ENCODE measurements at regions not wholly inside any gene's neighbourhood (a gene's known extent, or its start where the extent isn't known, plus 50 kb on each side); places are given as distances from the start of the nearest gene placed in this dataset.

- no peaks in the 10 kb centered on the region for H3K27me3 ChIP-seq
- no peak for DNase-seq (ENCODE audit: extremely low spot score)
- no peaks in the 10 kb centered on the region for H3K36me3 ChIP-seq
- WGBS: 42% methylated on average over 2 of the region's 2 CpGs
- no peak overlapping the region for H3K4me3 ChIP-seq
- no peaks in the 10 kb centered on the region for H3K4me1 ChIP-seq
- intact Hi-C loops (cut with DNase I): no loop called here
- H3K27ac ChIP-seq (replicated peaks in 1 of 4): no peak overlapping the region
- TF ChIP-seq CTCF (IDR thresholded peaks at IDR 0.05) (no peak), EP300 (IDR thresholded peaks at IDR 0.05) (no peak), POLR2AphosphoS5 (IDR thresholded peaks at IDR 0.05) (no peak), POLR2A (IDR thresholded peaks at IDR 0.05; ENCODE audit: low read depth) (no peak)
- peaks cover 0 to 6% (median 0%) of the 10 kb centered on the region in 4 donors for H3K9me3 ChIP-seq
These were observed 72.9 kb downstream of the SLC10A2 start for GRCh38 chr13:102993348-102993747.

GRCh38 chr13:102984210-102984609 is 82.0 kb downstream of the SLC10A2 start:
- no peaks in the 10 kb centered on the region for H3K36me3 ChIP-seq
- H3K9me3 ChIP-seq: no peaks in the 10 kb centered on the region
- TF ChIP-seq POLR2AphosphoS5 (IDR thresholded peaks at IDR 0.05) (no peak), POLR2A (IDR thresholded peaks at IDR 0.05; ENCODE audit: low read depth) (no peak), CTCF (IDR thresholded peaks at IDR 0.05) (no peak), EP300 (IDR thresholded peaks at IDR 0.05) (no peak)
- no peaks in the 10 kb centered on the region for H3K4me1 ChIP-seq
- no peak for DNase-seq (ENCODE audit: extremely low spot score)
- H3K27me3 ChIP-seq: no peaks in the 10 kb centered on the region
- intact Hi-C loops (cut with DNase I): no loop called here
- no peak overlapping the region for H3K27ac ChIP-seq (replicated peaks in 1 of 4)
- 79% methylated on average over 5 of the region's 5 CpGs for WGBS
- no peak overlapping the region for H3K4me3 ChIP-seq

- intact Hi-C loops (cut with DNase I): no loop called here
These were observed 82.7 kb downstream of the SLC10A2 start for GRCh38 chr13:102983496-102983895.

GRCh38 chr13:102980331-102980982 is 85.8 kb downstream of the SLC10A2 start:
- no peaks in the 10 kb centered on the region for H3K4me1 ChIP-seq
- TF ChIP-seq POLR2A (IDR thresholded peaks at IDR 0.05; ENCODE audit: low read depth): no peak
- H3K4me3 ChIP-seq: no peak overlapping the region
- no peak overlapping the region for H3K27ac ChIP-seq (replicated peaks in 1 of 4)
- H3K36me3 ChIP-seq: no peaks in the 10 kb centered on the region
- WGBS: 85% methylated on average over 7 of the region's 7 CpGs
- H3K27me3 ChIP-seq: no peaks in the 10 kb centered on the region
- peak; percentile 14 for DNase-seq (ENCODE audit: extremely low spot score)
- intact Hi-C loops (cut with DNase I): no loop called here
- H3K9me3 ChIP-seq: no peaks in the 10 kb centered on the region

More at GRCh38 chr13:102983496-102983895, 82.7 kb downstream of the SLC10A2 start:
- Histone ChIP-seq H3K27ac (replicated peaks in 1 of 4) (no peak overlapping the region), H3K4me3 (no peak overlapping the region), H3K27me3 (no peaks in the 10 kb centered on the region), H3K9me3 (no peaks in the 10 kb centered on the region), H3K4me1 (no peaks in the 10 kb centered on the region), H3K36me3 (no peaks in the 10 kb centered on the region)
- 61% methylated on average over 3 of the region's 3 CpGs for WGBS
- TF ChIP-seq POLR2A (IDR thresholded peaks at IDR 0.05; ENCODE audit: low read depth) (no peak), EP300 (IDR thresholded peaks at IDR 0.05) (no peak), CTCF (IDR thresholded peaks at IDR 0.05) (no peak)
- DNase-seq (ENCODE audit: extremely low spot score): peak; percentile 55

GRCh38 chr13:102978168-102978567 is 88.0 kb downstream of the SLC10A2 start:
- Histone ChIP-seq H3K27ac (replicated peaks in 1 of 4) (peak overlapping the region in 3 of 4 donors; percentile 13 to 43 (median 27)), H3K4me1 (no peaks in the 10 kb centered on the region), H3K9me3 (no peaks in the 10 kb centered on the region), H3K36me3 (no peaks in the 10 kb centered on the region), H3K4me3 (peak overlapping the region; percentile 15 to 44 (median 16)), H3K27me3 (peaks cover 0 to 3% (median 0%) of the 10 kb centered on the region in 4 donors)
- DNase-seq (ENCODE audit: extremely low spot score): no peak
- intact Hi-C loops (cut with DNase I): no loop called here
- TF ChIP-seq POLR2AphosphoS5 (IDR thresholded peaks at IDR 0.05) (no peak), EP300 (IDR thresholded peaks at IDR 0.05) (no peak), CTCF (IDR thresholded peaks at IDR 0.05) (no peak), POLR2A (IDR thresholded peaks at IDR 0.05; ENCODE audit: low read depth) (no peak)
- 67% methylated on average over 4 of the region's 4 CpGs for WGBS
